ENCODE measurements at regions not wholly inside any gene's neighbourhood (a gene's known extent, or its start where the extent isn't known, plus 50 kb on each side); places are given as distances from the start of the nearest gene placed in this dataset.

DNA sequence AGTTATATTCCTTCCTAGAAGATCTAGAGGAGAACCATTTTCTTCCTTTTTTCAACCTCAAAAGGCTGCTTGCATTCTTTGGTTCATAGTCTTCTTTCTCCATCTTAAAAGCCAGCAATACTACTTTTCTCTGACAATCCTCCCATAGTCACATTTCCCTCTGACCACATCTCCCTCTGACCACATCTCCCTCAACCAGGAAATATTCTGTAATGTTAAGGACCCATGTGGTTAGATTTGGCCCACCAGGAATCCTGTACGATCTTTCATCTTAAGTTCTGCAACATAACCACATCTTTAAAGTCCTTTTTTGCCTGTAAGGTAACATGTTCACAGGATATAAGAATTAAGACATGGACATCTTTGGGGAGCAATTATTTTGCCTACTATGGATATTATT, 179.4 kb upstream of the SPEF2 start:
- TF ChIP-seq, protein P1, sequence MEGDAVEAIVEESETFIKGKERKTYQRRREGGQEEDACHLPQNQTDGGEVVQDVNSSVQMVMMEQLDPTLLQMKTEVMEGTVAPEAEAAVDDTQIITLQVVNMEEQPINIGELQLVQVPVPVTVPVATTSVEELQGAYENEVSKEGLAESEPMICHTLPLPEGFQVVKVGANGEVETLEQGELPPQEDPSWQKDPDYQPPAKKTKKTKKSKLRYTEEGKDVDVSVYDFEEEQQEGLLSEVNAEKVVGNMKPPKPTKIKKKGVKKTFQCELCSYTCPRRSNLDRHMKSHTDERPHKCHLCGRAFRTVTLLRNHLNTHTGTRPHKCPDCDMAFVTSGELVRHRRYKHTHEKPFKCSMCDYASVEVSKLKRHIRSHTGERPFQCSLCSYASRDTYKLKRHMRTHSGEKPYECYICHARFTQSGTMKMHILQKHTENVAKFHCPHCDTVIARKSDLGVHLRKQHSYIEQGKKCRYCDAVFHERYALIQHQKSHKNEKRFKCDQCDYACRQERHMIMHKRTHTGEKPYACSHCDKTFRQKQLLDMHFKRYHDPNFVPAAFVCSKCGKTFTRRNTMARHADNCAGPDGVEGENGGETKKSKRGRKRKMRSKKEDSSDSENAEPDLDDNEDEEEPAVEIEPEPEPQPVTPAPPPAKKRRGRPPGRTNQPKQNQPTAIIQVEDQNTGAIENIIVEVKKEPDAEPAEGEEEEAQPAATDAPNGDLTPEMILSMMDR (IDR thresholded peaks at IDR 0.05; ENCODE audit: insufficient read depth, low read length, poor library complexity, severe bottlenecking), result no peak
- no peak for TF ChIP-seq EZH2phosphoT487 (conservative IDR thresholded peaks at IDR 0.05; ENCODE audit: low read length)
